HCEC 1CT (cell line): ENCODE measurements at regions not wholly inside any gene's neighbourhood (a gene's known extent, or its start where the extent isn't known, plus 50 kb on each side); places are given as distances from the start of the nearest gene placed in this dataset.
A peak's percentile ranks its signal among the peaks of the same experiment; 100 is the strongest.

Experiments used
- DNase-seq: peaks from one replicate; pipeline ENCODE4 v3.0.0-alpha.2; 2017

- no peak for DNase-seq
Observed at GRCh38 chr6:134117409-134117808, 65.0 kb upstream of the SLC2A12 start.

GRCh38 chr6:134115715-134116074, 63.3 kb upstream of the SLC2A12 start:
- no peak for DNase-seq

- DNase-seq, result no peak
Observed at GRCh38 chr6:134114918-134115714, 62.7 kb upstream of the SLC2A12 start.

GRCh38 chr6:134114489-134114888, 62.1 kb upstream of the SLC2A12 start:
- DNase-seq, result no peak

GRCh38 chr6:134111726-134112125, 59.3 kb upstream of the SLC2A12 start:
- no peak for DNase-seq

- peak; percentile 77 for DNase-seq
Observed at GRCh38 chr6:134111062-134111677, 58.7 kb upstream of the SLC2A12 start.

GRCh38 chr6:134106702-134107101, 54.3 kb upstream of the SLC2A12 start:
- peak; percentile 42 for DNase-seq

- DNase-seq, result no peak
Observed at GRCh38 chr6:134105940-134106339, 53.5 kb upstream of the SLC2A12 start.

GRCh38 chr6:134103006-134103405, 50.6 kb upstream of the SLC2A12 start:
- DNase-seq, result no peak
